ENCODE measurements at regions not wholly inside any gene's neighbourhood (a gene's known extent, or its start where the extent isn't known, plus 50 kb on each side); places are given as distances from the start of the nearest gene placed in this dataset.

GRCh38 chr16:8376430-8376829 lies 213.9 kb downstream of the TMEM114 start:
- no peaks in the 10 kb centered on the region for H3K27me3 Mint-ChIP-seq (ENCODE audit: low read depth in 2 of 2)
- no peaks in the 10 kb centered on the region for H3K36me3 ChIP-seq (ENCODE audit: control insufficient read depth, insufficient read depth, low read length)
- H3K9me3 ChIP-seq (ENCODE audit: control insufficient read depth, insufficient read depth, low read length) = no peaks in the 10 kb centered on the region
- H3K4me1 ChIP-seq (ENCODE audit: control insufficient read depth, insufficient read depth, low read length) = no peaks in the 10 kb centered on the region
- H3K27me3 ChIP-seq (ENCODE audit: control insufficient read depth, insufficient read depth, low read length) = no peaks in the 10 kb centered on the region
- H3K4me3 ChIP-seq (ENCODE audit: low read length) = no peak overlapping the region
- no peak for DNase-seq
- H3K4me3 Mint-ChIP-seq = no peak overlapping the region
- ATAC-seq = no peak
- no peak overlapping the region for H3K27ac Mint-ChIP-seq
- H3K36me3 Mint-ChIP-seq = no peaks in the 10 kb centered on the region
- no peak overlapping the region for H3K27ac ChIP-seq (ENCODE audit: low read length)
- TF ChIP-seq CTCF (IDR thresholded peaks at IDR 0.05) = no peak
- H3K9me3 Mint-ChIP-seq = peaks cover 3 to 8% of the 10 kb centered on the region in 2 donors
- 83% methylated on average over 1 of the region's 2 CpGs for WGBS (ENCODE audit: insufficient coverage)
- H3K4me1 Mint-ChIP-seq = no peaks in the 10 kb centered on the region
- intact Hi-C loops (cut with micrococcal nuclease) = no loop called here

GRCh38 chr16:8375232-8375587 lies 215.1 kb downstream of the TMEM114 start:
- Mint-ChIP-seq H3K27me3 (ENCODE audit: low read depth in 2 of 2) (no peaks in the 10 kb centered on the region), H3K4me1 (no peaks in the 10 kb centered on the region), H3K9me3 (peaks cover 3 to 8% of the 10 kb centered on the region in 2 donors), H3K4me3 (no peak overlapping the region), H3K27ac (no peak overlapping the region), H3K36me3 (no peaks in the 10 kb centered on the region)
- Histone ChIP-seq H3K9me3 (ENCODE audit: control insufficient read depth, insufficient read depth, low read length) (no peaks in the 10 kb centered on the region), H3K27me3 (ENCODE audit: control insufficient read depth, insufficient read depth, low read length) (no peaks in the 10 kb centered on the region), H3K36me3 (ENCODE audit: control insufficient read depth, insufficient read depth, low read length) (no peaks in the 10 kb centered on the region), H3K27ac (ENCODE audit: low read length) (no peak overlapping the region), H3K4me3 (ENCODE audit: low read length) (no peak overlapping the region), H3K4me1 (ENCODE audit: control insufficient read depth, insufficient read depth, low read length) (no peaks in the 10 kb centered on the region)
- WGBS (ENCODE audit: insufficient coverage) = 90% methylated on average over 1 of the region's 1 CpG
- no peak for TF ChIP-seq CTCF (IDR thresholded peaks at IDR 0.05)
- DNase-seq = no peak
- intact Hi-C loops (cut with micrococcal nuclease) = no loop called here
- no peak for ATAC-seq

GRCh38 chr16:8374586-8375231 lies 215.6 kb downstream of the TMEM114 start:
- DNase-seq (no peak), ATAC-seq (no peak)
- Histone ChIP-seq H3K36me3 (ENCODE audit: control insufficient read depth, insufficient read depth, low read length) (no peaks in the 10 kb centered on the region), H3K4me3 (ENCODE audit: low read length) (no peak overlapping the region), H3K9me3 (ENCODE audit: control insufficient read depth, insufficient read depth, low read length) (no peaks in the 10 kb centered on the region), H3K27me3 (ENCODE audit: control insufficient read depth, insufficient read depth, low read length) (no peaks in the 10 kb centered on the region), H3K4me1 (ENCODE audit: control insufficient read depth, insufficient read depth, low read length) (no peaks in the 10 kb centered on the region), H3K27ac (ENCODE audit: low read length) (no peak overlapping the region)
- no peak overlapping the region for H3K27ac Mint-ChIP-seq
- H3K9me3 Mint-ChIP-seq = peaks cover 3 to 8% of the 10 kb centered on the region in 2 donors
- H3K27me3 Mint-ChIP-seq (ENCODE audit: low read depth in 2 of 2) = no peaks in the 10 kb centered on the region
- no peaks in the 10 kb centered on the region for H3K36me3 Mint-ChIP-seq
- intact Hi-C loops (cut with micrococcal nuclease) = no loop called here
- no peak overlapping the region for H3K4me3 Mint-ChIP-seq
- 84% methylated on average over 7 of the region's 8 CpGs for WGBS (ENCODE audit: insufficient coverage)
- no peaks in the 10 kb centered on the region for H3K4me1 Mint-ChIP-seq
- TF ChIP-seq CTCF (IDR thresholded peaks at IDR 0.05) = no peak

All from natural killer cell (primary cell).